GM12864 (cell line): ENCODE measurements at regions not wholly inside any gene's neighbourhood (a gene's known extent, or its start where the extent isn't known, plus 50 kb on each side); places are given as distances from the start of the nearest gene placed in this dataset.

Experiments
- DNase-seq: peaks from one replicate; pipeline ENCODE4 v3.0.0-alpha.2; 2011; ENCODE audit warnings: low read depth
- H3K4me3 ChIP-seq: 2 replicates; pipeline ENCODE4 v1.5.1; 2011; ENCODE audit warnings: mild to moderate bottlenecking, low read depth, low read length, control low read depth
- TF ChIP-seq, protein P1 (sequence below): IDR thresholded peaks from 2 replicates; pipeline ENCODE4 v1.5.1; 2011; ENCODE audit warnings: low read depth, mild to moderate bottlenecking, moderate library complexity, low read length, control low read depth, inconsistent platforms; ENCODE audit errors: missing control alignments

DNA sequence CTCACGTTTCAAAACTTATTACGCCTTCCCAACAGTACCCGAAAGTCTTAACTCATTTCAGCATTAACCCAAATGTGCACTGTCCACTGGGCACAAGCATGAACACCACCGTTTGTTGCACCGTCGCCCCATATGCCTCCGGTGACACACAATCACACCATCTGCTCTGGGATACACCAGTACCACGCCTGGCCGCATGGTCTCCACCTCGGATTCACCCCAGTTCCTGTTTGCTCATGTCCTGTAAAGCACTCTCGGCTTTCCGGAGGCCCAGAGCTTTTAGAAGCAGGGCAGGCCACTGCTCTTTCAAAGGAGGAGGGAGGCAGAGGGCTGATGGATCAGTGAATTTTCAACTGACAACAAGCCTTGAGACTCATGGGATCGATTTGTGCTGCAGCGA is 1570.0 kb upstream of the DEFB115 start:
- DNase-seq = no peak
- no peak overlapping the region for H3K4me3 ChIP-seq
- TF ChIP-seq, protein P1, sequence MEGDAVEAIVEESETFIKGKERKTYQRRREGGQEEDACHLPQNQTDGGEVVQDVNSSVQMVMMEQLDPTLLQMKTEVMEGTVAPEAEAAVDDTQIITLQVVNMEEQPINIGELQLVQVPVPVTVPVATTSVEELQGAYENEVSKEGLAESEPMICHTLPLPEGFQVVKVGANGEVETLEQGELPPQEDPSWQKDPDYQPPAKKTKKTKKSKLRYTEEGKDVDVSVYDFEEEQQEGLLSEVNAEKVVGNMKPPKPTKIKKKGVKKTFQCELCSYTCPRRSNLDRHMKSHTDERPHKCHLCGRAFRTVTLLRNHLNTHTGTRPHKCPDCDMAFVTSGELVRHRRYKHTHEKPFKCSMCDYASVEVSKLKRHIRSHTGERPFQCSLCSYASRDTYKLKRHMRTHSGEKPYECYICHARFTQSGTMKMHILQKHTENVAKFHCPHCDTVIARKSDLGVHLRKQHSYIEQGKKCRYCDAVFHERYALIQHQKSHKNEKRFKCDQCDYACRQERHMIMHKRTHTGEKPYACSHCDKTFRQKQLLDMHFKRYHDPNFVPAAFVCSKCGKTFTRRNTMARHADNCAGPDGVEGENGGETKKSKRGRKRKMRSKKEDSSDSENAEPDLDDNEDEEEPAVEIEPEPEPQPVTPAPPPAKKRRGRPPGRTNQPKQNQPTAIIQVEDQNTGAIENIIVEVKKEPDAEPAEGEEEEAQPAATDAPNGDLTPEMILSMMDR = no peak

DNA sequence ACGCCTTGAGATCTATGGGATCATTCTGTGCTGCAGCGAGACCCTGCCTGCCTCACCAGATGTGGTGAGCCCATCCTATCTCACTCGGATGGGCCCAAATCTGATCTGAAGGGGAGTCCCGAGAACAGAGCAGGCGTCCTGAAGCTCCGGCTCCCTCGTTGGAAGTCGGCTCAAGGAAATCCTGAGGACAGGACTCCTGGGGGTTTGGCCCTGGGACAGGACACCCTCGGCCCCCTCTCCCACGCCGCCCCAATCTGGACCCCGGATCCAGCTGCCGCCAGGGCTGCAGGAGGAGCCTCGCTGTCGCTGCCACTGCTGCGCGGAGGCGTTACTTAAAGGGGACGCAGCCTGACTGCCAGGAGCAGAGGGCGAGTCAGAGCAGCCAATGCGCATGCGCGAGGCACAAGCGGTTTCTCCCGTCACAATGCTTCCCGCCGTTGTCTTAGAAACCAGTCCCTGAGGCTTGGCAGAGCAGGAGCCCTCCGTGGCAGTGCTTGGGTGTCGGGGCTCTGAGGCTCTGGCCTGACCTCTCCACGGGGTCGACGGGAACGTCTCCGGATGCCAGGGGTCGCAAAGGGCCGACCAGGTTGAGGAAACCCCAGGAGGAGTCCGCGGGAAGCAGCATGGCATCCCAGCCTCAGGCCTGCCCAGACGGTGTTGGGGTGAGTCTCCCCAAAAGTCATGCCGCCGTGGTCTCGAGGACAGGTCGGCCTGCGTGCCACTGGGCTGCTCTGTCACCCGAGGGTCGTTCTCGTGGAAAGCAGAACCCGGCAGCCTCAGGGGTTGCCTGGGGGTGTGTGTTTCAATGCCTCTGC is 1567.8 kb upstream of the DEFB115 start:
- TF ChIP-seq, protein P1 = no peak
- no peak overlapping the region for H3K4me3 ChIP-seq
- DNase-seq = no peak

DNA sequence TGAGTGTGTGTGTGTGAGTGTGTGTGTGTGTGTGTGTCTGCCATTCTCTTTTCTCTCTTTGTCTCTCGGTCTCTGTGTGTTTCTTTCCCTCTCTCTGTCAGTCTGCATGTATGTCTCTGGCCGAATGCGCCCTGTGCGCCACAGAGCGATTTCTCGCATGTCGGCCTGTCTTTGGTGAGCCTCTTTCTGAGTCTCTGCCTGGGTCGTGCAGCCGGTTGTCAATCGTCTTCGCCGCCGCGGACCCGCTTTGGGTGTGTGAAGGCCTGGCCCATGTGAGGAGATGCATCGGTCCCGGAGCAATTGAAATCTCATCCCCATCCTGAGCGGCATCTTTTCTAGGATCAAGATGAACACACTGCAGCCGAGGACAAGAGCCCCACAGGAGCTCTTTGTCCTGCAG is 1567.2 kb upstream of the DEFB115 start:
- H3K4me3 ChIP-seq = no peak overlapping the region
- TF ChIP-seq, protein P1 = no peak
- DNase-seq = no peak

DNA sequence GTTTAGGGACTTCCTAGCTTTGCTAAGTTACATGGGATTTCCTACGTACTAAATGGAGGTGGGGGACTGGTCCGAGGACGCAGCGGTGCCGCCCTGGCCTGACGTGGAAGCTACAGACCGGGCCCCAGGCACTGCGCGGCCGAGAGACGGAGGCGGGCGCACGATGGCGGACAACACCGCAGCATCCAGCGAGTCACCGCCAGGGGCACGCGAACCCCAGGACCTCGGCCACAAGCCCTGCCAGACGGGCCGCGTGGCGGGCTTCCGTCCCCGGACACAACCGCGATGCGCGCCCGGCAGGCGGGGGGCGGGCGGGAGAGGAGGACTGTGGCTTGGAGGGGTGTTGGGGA is 1516.9 kb upstream of the DEFB115 start:
- TF ChIP-seq, protein P1 = no peak
- DNase-seq = no peak
- no peak overlapping the region for H3K4me3 ChIP-seq

DNA sequence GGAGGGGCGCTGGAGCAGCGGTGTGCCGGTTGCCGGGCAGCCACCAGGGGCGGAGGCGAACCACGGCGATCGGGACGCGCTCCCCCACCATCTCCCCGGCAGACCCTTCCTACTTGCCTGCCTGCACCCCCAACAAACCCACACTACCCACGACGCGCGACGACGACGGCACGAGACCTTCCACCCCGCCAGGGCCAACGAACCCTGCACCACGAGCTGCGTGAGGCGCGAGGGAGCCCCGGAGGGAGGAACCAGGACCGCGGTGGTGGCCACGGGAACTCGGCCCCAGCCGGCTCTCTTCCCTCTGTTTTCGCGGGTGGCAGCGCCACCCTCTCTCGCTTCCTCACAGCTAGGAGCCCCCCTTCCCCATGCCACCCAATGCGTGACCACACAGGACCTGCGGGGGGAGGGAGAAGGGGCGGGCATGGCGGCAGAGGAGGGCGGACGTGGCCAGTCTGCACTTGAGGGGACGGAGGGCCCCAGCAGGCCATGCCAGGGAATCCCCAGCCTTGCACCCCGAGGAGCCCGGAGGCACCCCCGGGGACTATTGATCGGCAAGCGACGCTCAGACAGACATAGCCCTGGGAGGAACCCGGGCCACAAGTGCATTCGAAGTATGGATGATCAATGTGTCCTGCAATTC is 1516.4 kb upstream of the DEFB115 start:
- TF ChIP-seq, protein P1 = no peak
- DNase-seq = no peak
- H3K4me3 ChIP-seq = no peak overlapping the region

DNA sequence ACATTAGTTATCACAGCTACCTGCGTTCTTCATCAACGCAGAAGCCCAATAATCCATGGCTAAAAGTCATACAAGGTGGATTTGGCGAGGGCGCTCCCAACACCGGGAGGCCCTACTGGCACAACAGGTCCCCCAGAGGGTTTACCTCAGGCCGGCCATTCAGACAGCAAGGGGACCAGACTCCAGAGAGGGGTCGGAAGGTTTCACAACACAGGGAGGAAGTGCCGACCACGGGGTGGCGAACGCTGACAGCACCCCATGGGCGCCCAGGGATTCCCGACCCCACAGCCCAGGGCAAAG is 1515.9 kb upstream of the DEFB115 start:
- TF ChIP-seq, protein P1 = no peak
- no peak for DNase-seq
- no peak overlapping the region for H3K4me3 ChIP-seq
